ENCODE measurements at regions not wholly inside any gene's neighbourhood (a gene's known extent, or its start where the extent isn't known, plus 50 kb on each side); places are given as distances from the start of the nearest gene placed in this dataset.

DNA sequence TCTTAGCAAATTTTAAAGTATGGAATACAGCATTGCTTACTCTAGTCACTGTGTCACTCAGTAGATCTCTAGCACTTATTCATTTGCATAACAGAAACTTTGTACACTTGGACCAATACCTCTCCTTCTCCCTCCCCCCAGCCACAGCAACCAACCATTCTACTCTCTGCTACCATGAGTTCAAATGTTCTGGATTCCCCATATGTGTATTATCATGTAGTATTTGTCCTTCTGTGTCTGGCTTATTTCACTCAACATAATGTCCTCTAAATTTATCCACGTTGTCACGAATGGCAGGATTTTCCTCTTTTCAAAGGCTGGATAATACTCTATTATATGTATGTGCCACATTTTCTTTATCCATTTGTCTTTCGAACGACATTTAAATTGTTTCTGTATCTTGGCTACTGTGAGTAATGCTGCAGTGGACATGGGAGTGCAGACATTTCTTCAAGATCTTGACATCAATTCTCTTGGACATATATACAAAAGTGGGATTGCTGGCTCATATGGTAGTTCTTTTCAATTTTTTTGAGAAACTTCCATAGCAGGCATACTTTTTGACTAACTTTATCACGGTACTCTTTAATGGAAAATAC lies 184.5 kb upstream of the SOX21 start:
- Histone ChIP-seq H2AFZ (ENCODE audit: low read depth, low read length) (no peak overlapping the region), H3K4me2 (ENCODE audit: low read length, poor library complexity, severe bottlenecking) (no peak overlapping the region), H4K8ac (ENCODE audit: low read length) (no peak overlapping the region), H3K23ac (ENCODE audit: low read length in 2 of 2) (no peak overlapping the region), H3K4me1 (ENCODE audit: control insufficient read depth, insufficient read depth, low read depth, low read length) (no peaks in the 10 kb centered on the region), H3K9me3 (ENCODE audit: control insufficient read depth, low read length) (no peaks in the 10 kb centered on the region), H3K27me3 (ENCODE audit: control insufficient read depth in 1 of 2, insufficient read depth in 1 of 2, low read length in 2 of 2) (peaks cover 0 to 3% of the 10 kb centered on the region in 2 experiments), H2AK5ac (ENCODE audit: low read length, severe bottlenecking) (no peak overlapping the region), H2BK12ac (ENCODE audit: low read length in 2 of 2) (no peak overlapping the region), H3K36me3 (ENCODE audit: control insufficient read depth in 1 of 2, insufficient read depth in 2 of 2, low read depth in 1 of 2, low read length in 2 of 2) (no peaks in the 10 kb centered on the region), H3K79me1 (replicated peaks; ENCODE audit: low read length, poor library complexity, severe bottlenecking) (no peaks in the 10 kb centered on the region), H2BK5ac (ENCODE audit: low read depth, low read length, poor library complexity, severe bottlenecking) (no peak overlapping the region), H3K14ac (ENCODE audit: low read length in 2 of 2) (no peak overlapping the region), H3K4ac (ENCODE audit: low read depth in 1 of 2, low read length in 2 of 2) (no peak overlapping the region), H2BK120ac (ENCODE audit: low read depth, low read length) (no peak overlapping the region), H2BK15ac (ENCODE audit: low read depth, poor library complexity, severe bottlenecking) (no peak overlapping the region), H4K91ac (ENCODE audit: low read length) (no peak overlapping the region), H3K18ac (ENCODE audit: low read depth in 1 of 2, low read length in 2 of 2) (no peak overlapping the region), H3K4me3 (ENCODE audit: insufficient read depth in 1 of 2, low read depth in 1 of 2, low read length in 2 of 2) (no peak overlapping the region), H3K27ac (ENCODE audit: low read length, poor library complexity, severe bottlenecking) (no peak overlapping the region), H3K9ac (ENCODE audit: low read length) (no peak overlapping the region)
- DNase-seq = no peak
- no CpG with 5 or more reads among the region's 5 CpGs for WGBS

DNA sequence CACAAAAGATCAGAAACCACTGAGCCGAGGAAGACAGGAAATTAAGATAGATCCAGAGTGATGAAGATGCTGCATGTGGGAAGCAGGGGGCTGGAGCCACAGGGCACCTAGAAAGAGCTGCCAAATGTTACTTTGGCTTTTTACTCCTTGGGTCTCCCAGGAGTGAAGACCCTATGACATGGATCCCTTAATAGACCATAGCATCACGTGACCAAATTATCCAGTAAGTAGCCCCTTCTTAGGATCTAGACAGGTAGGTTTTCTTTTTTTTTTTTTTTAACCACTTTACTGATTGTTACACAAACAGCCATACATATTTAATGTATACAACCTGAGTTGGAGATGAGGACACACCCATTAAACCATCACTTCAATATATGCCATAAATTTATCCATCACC lies 183.9 kb upstream of the SOX21 start:
- H3K14ac ChIP-seq (ENCODE audit: low read length in 2 of 2) = no peak overlapping the region
- no peak overlapping the region for H3K27ac ChIP-seq (ENCODE audit: low read length, poor library complexity, severe bottlenecking)
- H3K79me1 ChIP-seq (replicated peaks; ENCODE audit: low read length, poor library complexity, severe bottlenecking) = no peaks in the 10 kb centered on the region
- no peak overlapping the region for H2BK15ac ChIP-seq (ENCODE audit: low read depth, poor library complexity, severe bottlenecking)
- no peak overlapping the region for H3K9ac ChIP-seq (ENCODE audit: low read length)
- no peak overlapping the region for H2BK5ac ChIP-seq (ENCODE audit: low read depth, low read length, poor library complexity, severe bottlenecking)
- no peak overlapping the region for H3K4me3 ChIP-seq (ENCODE audit: insufficient read depth in 1 of 2, low read depth in 1 of 2, low read length in 2 of 2)
- DNase-seq = no peak
- no peak overlapping the region for H2AFZ ChIP-seq (ENCODE audit: low read depth, low read length)
- no peak overlapping the region for H3K4me2 ChIP-seq (ENCODE audit: low read length, poor library complexity, severe bottlenecking)
- no peak overlapping the region for H3K4ac ChIP-seq (ENCODE audit: low read depth in 1 of 2, low read length in 2 of 2)
- no peak overlapping the region for H4K91ac ChIP-seq (ENCODE audit: low read length)
- H2AK5ac ChIP-seq (ENCODE audit: low read length, severe bottlenecking) = no peak overlapping the region
- no peak overlapping the region for H2BK12ac ChIP-seq (ENCODE audit: low read length in 2 of 2)
- no peaks in the 10 kb centered on the region for H3K4me1 ChIP-seq (ENCODE audit: control insufficient read depth, insufficient read depth, low read depth, low read length)
- H4K8ac ChIP-seq (ENCODE audit: low read length) = no peak overlapping the region
- peaks cover 0 to 3% of the 10 kb centered on the region in 2 experiments for H3K27me3 ChIP-seq (ENCODE audit: control insufficient read depth in 1 of 2, insufficient read depth in 1 of 2, low read length in 2 of 2)
- H3K36me3 ChIP-seq (ENCODE audit: control insufficient read depth in 1 of 2, insufficient read depth in 2 of 2, low read depth in 1 of 2, low read length in 2 of 2) = no peaks in the 10 kb centered on the region
- 78% methylated on average over 1 of the region's 2 CpGs for WGBS
- no peak overlapping the region for H3K18ac ChIP-seq (ENCODE audit: low read depth in 1 of 2, low read length in 2 of 2)
- H3K23ac ChIP-seq (ENCODE audit: low read length in 2 of 2) = no peak overlapping the region
- no peak overlapping the region for H2BK120ac ChIP-seq (ENCODE audit: low read depth, low read length)
- no peaks in the 10 kb centered on the region for H3K9me3 ChIP-seq (ENCODE audit: control insufficient read depth, low read length)

- Histone ChIP-seq H3K27ac (ENCODE audit: low read length, poor library complexity, severe bottlenecking) (no peak overlapping the region), H2AFZ (ENCODE audit: low read depth, low read length) (no peak overlapping the region)
- WGBS = 45% methylated on average over 2 of the region's 2 CpGs
Observed at GRCh38 chr13:94886191-94886590, 173.8 kb upstream of the SOX21 start.

DNA sequence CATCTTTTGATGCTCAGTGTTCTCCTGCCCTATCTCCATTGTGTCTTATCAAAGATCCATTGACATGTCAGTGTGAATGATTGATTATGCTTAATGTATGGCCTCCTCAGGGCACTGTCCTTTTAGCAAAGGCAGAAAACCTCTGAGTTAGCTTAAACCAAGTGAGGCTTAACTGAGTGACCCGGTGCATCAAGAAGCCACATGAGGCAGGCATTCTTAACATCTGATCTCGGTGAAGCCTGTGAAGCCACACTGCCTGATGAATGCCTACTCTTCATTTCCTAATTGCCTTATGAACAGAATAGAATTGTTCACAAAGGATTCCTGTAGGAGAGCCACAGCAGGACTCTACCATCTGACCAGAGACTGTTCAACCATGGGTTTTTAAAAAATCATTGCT lies 168.1 kb upstream of the SOX21 start:
- peaks cover 0 to 20% of the 10 kb centered on the region in 2 experiments for H3K27me3 ChIP-seq (ENCODE audit: control insufficient read depth in 1 of 2, insufficient read depth in 1 of 2, low read length in 2 of 2)
- H3K4me1 ChIP-seq (ENCODE audit: control insufficient read depth, insufficient read depth, low read depth, low read length) = no peaks in the 10 kb centered on the region
- H3K4ac ChIP-seq (ENCODE audit: low read depth in 1 of 2, low read length in 2 of 2) = no peak overlapping the region
- H3K9ac ChIP-seq (ENCODE audit: low read length) = no peak overlapping the region
- no peak overlapping the region for H2BK12ac ChIP-seq (ENCODE audit: low read length in 2 of 2)
- no peaks in the 10 kb centered on the region for H3K36me3 ChIP-seq (ENCODE audit: control insufficient read depth in 1 of 2, insufficient read depth in 2 of 2, low read depth in 1 of 2, low read length in 2 of 2)
- no peak overlapping the region for H2AFZ ChIP-seq (ENCODE audit: low read depth, low read length)
- H3K4me3 ChIP-seq (ENCODE audit: insufficient read depth in 1 of 2, low read depth in 1 of 2, low read length in 2 of 2) = no peak overlapping the region
- no peak overlapping the region for H2AK5ac ChIP-seq (ENCODE audit: low read length, severe bottlenecking)
- no peak overlapping the region for H3K27ac ChIP-seq (ENCODE audit: low read length, poor library complexity, severe bottlenecking)
- no peak overlapping the region for H3K14ac ChIP-seq (ENCODE audit: low read length in 2 of 2)
- no peak overlapping the region for H2BK5ac ChIP-seq (ENCODE audit: low read depth, low read length, poor library complexity, severe bottlenecking)
- no peak overlapping the region for H4K8ac ChIP-seq (ENCODE audit: low read length)
- no peak overlapping the region for H3K23ac ChIP-seq (ENCODE audit: low read length in 2 of 2)
- H4K91ac ChIP-seq (ENCODE audit: low read length) = no peak overlapping the region
- WGBS = 79% methylated on average over 2 of the region's 2 CpGs
- no peak overlapping the region for H2BK120ac ChIP-seq (ENCODE audit: low read depth, low read length)
- H3K79me1 ChIP-seq (replicated peaks; ENCODE audit: low read length, poor library complexity, severe bottlenecking) = no peaks in the 10 kb centered on the region
- no peak overlapping the region for H2BK15ac ChIP-seq (ENCODE audit: low read depth, poor library complexity, severe bottlenecking)
- H3K18ac ChIP-seq (ENCODE audit: low read depth in 1 of 2, low read length in 2 of 2) = no peak overlapping the region
- H3K4me2 ChIP-seq (ENCODE audit: low read length, poor library complexity, severe bottlenecking) = no peak overlapping the region
- peaks cover 2% of the 10 kb centered on the region for H3K9me3 ChIP-seq (ENCODE audit: control insufficient read depth, low read length)
- no peak for DNase-seq

More at GRCh38 chr13:94886191-94886590, 173.8 kb upstream of the SOX21 start:
- Histone ChIP-seq H3K4me2 (ENCODE audit: low read length, poor library complexity, severe bottlenecking) (no peak overlapping the region), H3K79me1 (replicated peaks; ENCODE audit: low read length, poor library complexity, severe bottlenecking) (no peaks in the 10 kb centered on the region), H2BK12ac (ENCODE audit: low read length in 2 of 2) (no peak overlapping the region), H4K91ac (ENCODE audit: low read length) (no peak overlapping the region), H3K27me3 (ENCODE audit: control insufficient read depth in 1 of 2, insufficient read depth in 1 of 2, low read length in 2 of 2) (peaks cover 0 to 7% of the 10 kb centered on the region in 2 experiments), H3K4me3 (ENCODE audit: insufficient read depth in 1 of 2, low read depth in 1 of 2, low read length in 2 of 2) (no peak overlapping the region), H3K9ac (ENCODE audit: low read length) (no peak overlapping the region), H3K36me3 (ENCODE audit: control insufficient read depth in 1 of 2, insufficient read depth in 2 of 2, low read depth in 1 of 2, low read length in 2 of 2) (no peaks in the 10 kb centered on the region), H2BK120ac (ENCODE audit: low read depth, low read length) (no peak overlapping the region), H3K4ac (ENCODE audit: low read depth in 1 of 2, low read length in 2 of 2) (no peak overlapping the region), H3K14ac (ENCODE audit: low read length in 2 of 2) (no peak overlapping the region), H2BK5ac (ENCODE audit: low read depth, low read length, poor library complexity, severe bottlenecking) (no peak overlapping the region), H2AK5ac (ENCODE audit: low read length, severe bottlenecking) (no peak overlapping the region), H3K23ac (ENCODE audit: low read length in 2 of 2) (no peak overlapping the region), H3K18ac (ENCODE audit: low read depth in 1 of 2, low read length in 2 of 2) (no peak overlapping the region), H4K8ac (ENCODE audit: low read length) (no peak overlapping the region), H2BK15ac (ENCODE audit: low read depth, poor library complexity, severe bottlenecking) (no peak overlapping the region), H3K9me3 (ENCODE audit: control insufficient read depth, low read length) (no peaks in the 10 kb centered on the region), H3K4me1 (ENCODE audit: control insufficient read depth, insufficient read depth, low read depth, low read length) (no peaks in the 10 kb centered on the region)
- peak; percentile 59 for DNase-seq
